AG10803 (cell line): ENCODE measurements at regions not wholly inside any gene's neighbourhood (a gene's known extent, or its start where the extent isn't known, plus 50 kb on each side); places are given as distances from the start of the nearest gene placed in this dataset.

ENCODE experiments used
- DNase-seq: peaks from one replicate; pipeline ENCODE4 v3.0.0; 2010; ENCODE audit warnings: low read depth
- H3K4me3 ChIP-seq: 2 replicates; pipeline ENCODE4 v1.5.1; 2011; ENCODE audit warnings: mild to moderate bottlenecking, low read length, control low read depth
- CTCF ChIP-seq: conservative IDR thresholded peaks from 2 replicates; pipeline ENCODE4 v1.5.1; 2011; ENCODE audit warnings: mild to moderate bottlenecking, low read length, control low read depth, inconsistent platforms

GRCh38 chr7:16021851-16022250 lies 335.4 kb upstream of the MEOX2 start:
- H3K4me3 ChIP-seq, result no peak overlapping the region
- no peak for TF ChIP-seq CTCF
- no peak for DNase-seq

- peak; percentile 25 for DNase-seq
- no peak overlapping the region for H3K4me3 ChIP-seq
- no peak for TF ChIP-seq CTCF
Measured at GRCh38 chr7:16015981-16016380, 329.5 kb upstream of the MEOX2 start.

GRCh38 chr7:16014031-16014430 lies 327.5 kb upstream of the MEOX2 start:
- TF ChIP-seq CTCF, result no peak
- no peak overlapping the region for H3K4me3 ChIP-seq
- DNase-seq, result no peak

GRCh38 chr7:16007911-16008310 lies 321.4 kb upstream of the MEOX2 start:
- no peak for TF ChIP-seq CTCF
- peak; percentile 58 for DNase-seq

GRCh38 chr7:16004702-16005101 lies 318.2 kb upstream of the MEOX2 start:
- DNase-seq, result no peak
- no peak overlapping the region for H3K4me3 ChIP-seq
- TF ChIP-seq CTCF, result no peak

More at GRCh38 chr7:16007911-16008310, 321.4 kb upstream of the MEOX2 start:
- no peak overlapping the region for H3K4me3 ChIP-seq

GRCh38 chr7:16001477-16001876 lies 315.0 kb upstream of the MEOX2 start:
- DNase-seq, result no peak
- TF ChIP-seq CTCF, result no peak
- no peak overlapping the region for H3K4me3 ChIP-seq

- TF ChIP-seq CTCF, result no peak
- no peak overlapping the region for H3K4me3 ChIP-seq
- DNase-seq, result no peak
Measured at GRCh38 chr7:15998617-15999016, 312.1 kb upstream of the MEOX2 start.
